OCI-LY7 (cell line): ENCODE measurements at regions not wholly inside any gene's neighbourhood (a gene's known extent, or its start where the extent isn't known, plus 50 kb on each side); places are given as distances from the start of the nearest gene placed in this dataset.

Experiments used
- BruUV-seq: library from RNA; stranded (reverse); fragments of 400-500 nt; replicated peaks from 2 replicates; lab custom pipeline; 2021; lab: Mats Ljungman, UMichigan
- CTCF ChIA-PET: fragments of 300-600 bp; sonication (Branson Sonifier 250); formaldehyde crosslinking; loops from one replicate; lab custom pipeline; 2022; ENCODE audit warnings: antibody characterized with exemption; ENCODE audit not compliant: unreplicated experiment; lab: Charles Lee
- POLR2A ChIA-PET: fragments of 300-600 bp; sonication (Branson Sonifier 250); formaldehyde crosslinking; loops from one replicate; lab custom pipeline; 2022; ENCODE audit warnings: antibody characterized with exemption; lab: Charles Lee
- DNase-seq: peaks from one replicate; pipeline ENCODE4 v3.0.0-alpha.2; 2015; ENCODE audit warnings: low spot score
- H2AFZ ChIP-seq: fragments of 200-600 bp; sonication (generic), shearing (Covaris generic); 2 replicates; pipeline ENCODE4 v1.6.1; 2014; ENCODE audit warnings: mild to moderate bottlenecking, antibody characterized with exemption, low read length, moderate library complexity
- H3K27ac ChIP-seq: fragments of 200-600 bp; sonication (generic); 2 replicates; pipeline ENCODE4 v1.5.1; 2014; ENCODE audit warnings: mixed run types, low read depth, mild to moderate bottlenecking, moderate library complexity, low read length, inconsistent platforms; ENCODE audit not compliant: poor library complexity, severe bottlenecking
- H3K36me3 ChIP-seq: fragments of 200-600 bp; sonication (generic); 2 replicates; pipeline ENCODE4 v1.6.1; 2014; ENCODE audit warnings: mild to moderate bottlenecking, antibody characterized with exemption, low read length, moderate library complexity, mixed read lengths; ENCODE audit not compliant: insufficient read depth
- H3K4me1 ChIP-seq: fragments of 200-600 bp; sonication (generic); 2 replicates; pipeline ENCODE4 v1.5.1; 2014; ENCODE audit warnings: mild to moderate bottlenecking, low read length; ENCODE audit not compliant: insufficient read depth, poor library complexity, severe bottlenecking
- H3K4me2 ChIP-seq: fragments of 200-600 bp; sonication (generic); 2 replicates; pipeline ENCODE4 v1.6.1; 2014; ENCODE audit warnings: mild to moderate bottlenecking, low read length
- H3K4me3 ChIP-seq: fragments of 200-600 bp; sonication (generic); 2 replicates; pipeline ENCODE4 v1.5.1; 2014; ENCODE audit warnings: mild to moderate bottlenecking, low read depth, low read length; ENCODE audit not compliant: poor library complexity, severe bottlenecking
- H3K79me2 ChIP-seq: fragments of 200-600 bp; sonication (generic); 2 replicates; pipeline ENCODE4 v1.6.1; 2016; ENCODE audit warnings: low read depth, mild to moderate bottlenecking, low read length, moderate library complexity, mixed read lengths; ENCODE audit not compliant: insufficient read depth
- H3K9me2 ChIP-seq: fragments of 200-600 bp; sonication (generic); 2 replicates; pipeline ENCODE4 v1.6.1; 2016; ENCODE audit warnings: mild to moderate bottlenecking, low read length, mixed read lengths; ENCODE audit not compliant: insufficient read depth
- H3K9me3 ChIP-seq: fragments of 200-600 bp; sonication (generic); 2 replicates; pipeline ENCODE4 v1.6.1; 2014; ENCODE audit warnings: mild to moderate bottlenecking, mixed run types, low read length, mixed read lengths
- H4K20me1 ChIP-seq: fragments of 200-600 bp; sonication (generic); 2 replicates; pipeline ENCODE4 v1.6.1; 2014; ENCODE audit warnings: mild to moderate bottlenecking, antibody characterized with exemption, low read length, moderate library complexity, mixed read lengths; ENCODE audit not compliant: insufficient read depth
- CTCF ChIP-seq: fragments of 200-600 bp; sonication (generic); conservative IDR thresholded peaks from 2 replicates; pipeline ENCODE4 v1.5.1; 2014; ENCODE audit warnings: mild to moderate bottlenecking, antibody characterized with exemption, low read length, moderate library complexity, mixed read lengths
- EZH2phosphoT487 ChIP-seq: fragments of 200-600 bp; sonication (generic); IDR thresholded peaks from 2 replicates; pipeline ENCODE4 v1.6.1; 2018; ENCODE audit warnings: low read depth, borderline replicate concordance, mild to moderate bottlenecking, mixed run types, antibody characterized with exemption, low read length, moderate library complexity, mixed read lengths
- intact Hi-C: fragments of 100-400 bp; cut with micrococcal nuclease; formaldehyde crosslinking; loops from one replicate; pipeline ENCODE4 v1.10.0; 2022; ENCODE audit not compliant: unreplicated experiment

GRCh38 chr1:72362538-72362937 lies 80.2 kb upstream of the NEGR1 start:
- ChIA-PET CTCF (no interaction called here), POLR2A (interaction anchor here (1.4 kb wide), 1 partner anchor 8 kb away, joined by 3 read pairs; no protein-coding TSS in a partner anchor)
- no peaks in the 10 kb centered on the region for H3K9me2 ChIP-seq
- H3K79me2 ChIP-seq: no peaks in the 10 kb centered on the region
- H4K20me1 ChIP-seq: no peaks in the 10 kb centered on the region
- no peak overlapping the region for H3K27ac ChIP-seq
- no TSS peak for BruUV-seq
- no peak overlapping the region for H2AFZ ChIP-seq
- no peaks in the 10 kb centered on the region for H3K9me3 ChIP-seq
- no peaks in the 10 kb centered on the region for H3K36me3 ChIP-seq
- intact Hi-C loops: no loop called here
- no peak overlapping the region for H3K4me3 ChIP-seq
- no peak overlapping the region for H3K4me2 ChIP-seq
- TF ChIP-seq CTCF (no peak), EZH2phosphoT487 (no peak)
- no peak for DNase-seq
- H3K4me1 ChIP-seq: no peaks in the 10 kb centered on the region

GRCh38 chr1:72357411-72357810 lies 75.1 kb upstream of the NEGR1 start:
- POLR2A ChIA-PET: no interaction called here
- no peak overlapping the region for H2AFZ ChIP-seq

More at GRCh38 chr1:72357411-72357810, 75.1 kb upstream of the NEGR1 start:
- no peak for DNase-seq
- no peak overlapping the region for H3K4me3 ChIP-seq
- no peaks in the 10 kb centered on the region for H3K36me3 ChIP-seq
- H3K4me2 ChIP-seq: no peak overlapping the region
- H3K27ac ChIP-seq: no peak overlapping the region
- no peaks in the 10 kb centered on the region for H3K79me2 ChIP-seq
- H3K9me3 ChIP-seq: no peaks in the 10 kb centered on the region
- intact Hi-C loops: no loop called here
- CTCF ChIA-PET: no interaction called here
- no peaks in the 10 kb centered on the region for H3K4me1 ChIP-seq
- H3K9me2 ChIP-seq: no peaks in the 10 kb centered on the region
- no TSS peak for BruUV-seq
- H4K20me1 ChIP-seq: no peaks in the 10 kb centered on the region
- TF ChIP-seq EZH2phosphoT487 (no peak), CTCF (no peak)
